Fibroblast of gingiva (primary cell): ENCODE measurements at regions not wholly inside any gene's neighbourhood (a gene's known extent, or its start where the extent isn't known, plus 50 kb on each side); places are given as distances from the start of the nearest gene placed in this dataset.

ENCODE experiments used
- DNase-seq: peaks from one replicate; pipeline ENCODE4 v3.0.0-alpha.2; 2011; ENCODE audit warnings: low read depth

GRCh38 chr5:125176005-125176390, 429.6 kb upstream of the ZNF608 start:
- no peak for DNase-seq

- DNase-seq = no peak
These were observed 430.9 kb upstream of the ZNF608 start for GRCh38 chr5:125177340-125177739.

GRCh38 chr5:125179612-125180011, 433.2 kb upstream of the ZNF608 start:
- DNase-seq = no peak

GRCh38 chr5:125180231-125180829, 433.9 kb upstream of the ZNF608 start:
- no peak for DNase-seq

GRCh38 chr5:125181159-125181558, 434.7 kb upstream of the ZNF608 start:
- DNase-seq = peak; percentile 15

GRCh38 chr5:125181955-125182354, 435.5 kb upstream of the ZNF608 start:
- DNase-seq = no peak

GRCh38 chr5:125185740-125186139, 439.3 kb upstream of the ZNF608 start:
- no peak for DNase-seq

- no peak for DNase-seq
These were observed 440.5 kb upstream of the ZNF608 start for GRCh38 chr5:125186911-125187375.

- peak; percentile 45 for DNase-seq
These were observed 443.1 kb upstream of the ZNF608 start for GRCh38 chr5:125189531-125189941.

- peak; percentile 76 for DNase-seq
These were observed 444.0 kb upstream of the ZNF608 start for GRCh38 chr5:125190232-125191087.

GRCh38 chr5:125194883-125195282, 448.4 kb upstream of the ZNF608 start:
- DNase-seq = no peak

GRCh38 chr5:125196481-125197111, 450.2 kb upstream of the ZNF608 start:
- DNase-seq = no peak

- no peak for DNase-seq
These were observed 450.9 kb upstream of the ZNF608 start for GRCh38 chr5:125197321-125197720.

GRCh38 chr5:125198270-125198974, 452.0 kb upstream of the ZNF608 start:
- peak; percentile 89 for DNase-seq

GRCh38 chr5:125199373-125199772, 452.9 kb upstream of the ZNF608 start:
- no peak for DNase-seq

GRCh38 chr5:125199968-125200865, 453.8 kb upstream of the ZNF608 start:
- no peak for DNase-seq

GRCh38 chr5:125200866-125201373, 454.5 kb upstream of the ZNF608 start:
- no peak for DNase-seq

GRCh38 chr5:125201446-125202052, 455.1 kb upstream of the ZNF608 start:
- peak; percentile 29 for DNase-seq

GRCh38 chr5:125202353-125202752, 455.9 kb upstream of the ZNF608 start:
- no peak for DNase-seq

GRCh38 chr5:125202871-125203438, 456.5 kb upstream of the ZNF608 start:
- no peak for DNase-seq
